ENCODE measurements at regions not wholly inside any gene's neighbourhood (a gene's known extent, or its start where the extent isn't known, plus 50 kb on each side); places are given as distances from the start of the nearest gene placed in this dataset.

- Histone ChIP-seq H3K27me3 (no peaks in the 10 kb centered on the region), H3K4me3 (no peak overlapping the region), H3K36me3 (no peaks in the 10 kb centered on the region), H3K27ac (no peak overlapping the region), H3K4me1 (peaks cover 0 to 26% (median 2%) of the 10 kb centered on the region in 4 donors), H3K9me3 (no peaks in the 10 kb centered on the region)
- no peak for DNase-seq
- TF ChIP-seq CTCF (IDR thresholded peaks at IDR 0.05), result no peak
- intact Hi-C loops (cut with DNase I; ENCODE audit: low total_unique reads), result no loop called here
Observed at GRCh38 chr4:71209161-71209560, 129.7 kb upstream of the SLC4A4 start.

- Histone ChIP-seq H3K4me3 (no peak overlapping the region), H3K27me3 (no peaks in the 10 kb centered on the region), H3K36me3 (no peaks in the 10 kb centered on the region), H3K9me3 (no peaks in the 10 kb centered on the region), H3K27ac (no peak overlapping the region), H3K4me1 (peaks cover 0 to 26% (median 2%) of the 10 kb centered on the region in 4 donors)
- TF ChIP-seq CTCF (IDR thresholded peaks at IDR 0.05), result no peak
- DNase-seq, result no peak
- intact Hi-C loops (cut with DNase I; ENCODE audit: low total_unique reads), result no loop called here
Observed at GRCh38 chr4:71210823-71211222, 128.0 kb upstream of the SLC4A4 start.

GRCh38 chr4:71211748-71212147 lies 127.1 kb upstream of the SLC4A4 start:
- H3K27ac ChIP-seq, result no peak overlapping the region
- no peaks in the 10 kb centered on the region for H3K36me3 ChIP-seq
- no peak for DNase-seq
- no peaks in the 10 kb centered on the region for H3K9me3 ChIP-seq
- no peak for TF ChIP-seq CTCF (IDR thresholded peaks at IDR 0.05)
- H3K4me3 ChIP-seq, result no peak overlapping the region
- intact Hi-C loops (cut with DNase I; ENCODE audit: low total_unique reads), result no loop called here
- H3K4me1 ChIP-seq, result peaks cover 0 to 26% (median 2%) of the 10 kb centered on the region in 4 donors
- H3K27me3 ChIP-seq, result no peaks in the 10 kb centered on the region

- TF ChIP-seq CTCF (IDR thresholded peaks at IDR 0.05), result no peak
- Histone ChIP-seq H3K4me3 (no peak overlapping the region), H3K36me3 (no peaks in the 10 kb centered on the region), H3K27me3 (no peaks in the 10 kb centered on the region), H3K27ac (no peak overlapping the region), H3K4me1 (peaks cover 0 to 26% (median 2%) of the 10 kb centered on the region in 4 donors), H3K9me3 (no peaks in the 10 kb centered on the region)
- DNase-seq, result no peak
- intact Hi-C loops (cut with DNase I; ENCODE audit: low total_unique reads), result no loop called here
Observed at GRCh38 chr4:71212216-71212615, 126.6 kb upstream of the SLC4A4 start.

- DNase-seq, result no peak
- peaks cover 0 to 25% (median 3%) of the 10 kb centered on the region in 4 donors for H3K4me1 ChIP-seq
- no peaks in the 10 kb centered on the region for H3K36me3 ChIP-seq
- H3K9me3 ChIP-seq, result no peaks in the 10 kb centered on the region
- TF ChIP-seq CTCF (IDR thresholded peaks at IDR 0.05), result no peak
- H3K27ac ChIP-seq, result no peak overlapping the region
- H3K27me3 ChIP-seq, result no peaks in the 10 kb centered on the region
- intact Hi-C loops (cut with DNase I; ENCODE audit: low total_unique reads), result no loop called here
- no peak overlapping the region for H3K4me3 ChIP-seq
Observed at GRCh38 chr4:71214578-71214977, 124.2 kb upstream of the SLC4A4 start.

- no peak for DNase-seq
- no peak overlapping the region for H3K27ac ChIP-seq
- TF ChIP-seq CTCF (IDR thresholded peaks at IDR 0.05), result no peak
- no peak overlapping the region for H3K4me3 ChIP-seq
- H3K4me1 ChIP-seq, result peaks cover 0 to 10% (median 3%) of the 10 kb centered on the region in 4 donors
- intact Hi-C loops (cut with DNase I; ENCODE audit: low total_unique reads), result no loop called here
- H3K27me3 ChIP-seq, result no peaks in the 10 kb centered on the region
- no peaks in the 10 kb centered on the region for H3K9me3 ChIP-seq
- no peaks in the 10 kb centered on the region for H3K36me3 ChIP-seq
Observed at GRCh38 chr4:71216316-71216959, 122.4 kb upstream of the SLC4A4 start.
